ENCODE measurements at regions not wholly inside any gene's neighbourhood (a gene's known extent, or its start where the extent isn't known, plus 50 kb on each side); places are given as distances from the start of the nearest gene placed in this dataset.

DNA sequence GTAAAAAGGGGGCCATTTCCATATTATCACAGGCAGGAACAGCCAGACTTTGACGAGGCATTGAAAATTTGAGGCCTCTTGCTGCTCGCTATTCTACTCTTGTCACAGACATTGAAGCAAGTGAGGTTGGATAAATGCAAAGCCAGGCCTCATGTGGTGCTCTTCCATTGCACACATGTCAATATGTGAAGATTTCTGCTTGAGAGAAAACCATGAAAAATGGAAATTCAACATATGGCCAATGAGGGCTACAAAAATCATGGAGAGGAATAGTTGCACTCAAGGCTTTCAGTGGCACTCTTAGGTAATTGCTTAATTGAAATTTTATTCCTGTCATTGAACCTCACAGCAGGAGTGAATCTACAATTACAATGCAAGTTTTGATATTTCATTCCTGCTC is 185.6 kb upstream of the MBNL1 start:
- TF ChIP-seq TARDBP (IDR thresholded peaks at IDR 0.05) (no peak), SP1 (IDR thresholded peaks at IDR 0.05) (no peak), SUZ12 (IDR thresholded peaks at IDR 0.05) (no peak), HDGF (IDR thresholded peaks at IDR 0.05; ENCODE audit: borderline replicate concordance) (no peak)

Data from HEK293T (cell line).